NCI-H524 (cell line): ENCODE measurements at regions not wholly inside any gene's neighbourhood (a gene's known extent, or its start where the extent isn't known, plus 50 kb on each side); places are given as distances from the start of the nearest gene placed in this dataset.
A peak's percentile ranks its signal among the peaks of the same experiment; 100 is the strongest.

ENCODE experiments used
- DNase-seq, 2 experiments: peaks; one replicate each; lab custom pipeline; 2025; lab: John Stamatoyannopoulos, UW

- DNase-seq = no peak
Measured at GRCh38 chr7:46672861-46673260, 751.8 kb upstream of the IGFBP3 start.

- DNase-seq = no peak
Measured at GRCh38 chr7:46671108-46671769, 750.2 kb upstream of the IGFBP3 start.

GRCh38 chr7:46669028-46669427 is 748.0 kb upstream of the IGFBP3 start:
- DNase-seq = no peak

- no peak for DNase-seq
Measured at GRCh38 chr7:46664453-46664852, 743.4 kb upstream of the IGFBP3 start.

GRCh38 chr7:46663025-46663424 is 742.0 kb upstream of the IGFBP3 start:
- DNase-seq = no peak

GRCh38 chr7:46661431-46661830 is 740.4 kb upstream of the IGFBP3 start:
- no peak for DNase-seq

- DNase-seq = no peak
Measured at GRCh38 chr7:46660402-46660980, 739.4 kb upstream of the IGFBP3 start.

- no peak for DNase-seq
Measured at GRCh38 chr7:46658281-46658680, 737.2 kb upstream of the IGFBP3 start.

- DNase-seq = no peak
Measured at GRCh38 chr7:46654546-46655443, 733.7 kb upstream of the IGFBP3 start.

- DNase-seq = no peak
Measured at GRCh38 chr7:46653848-46654247, 732.8 kb upstream of the IGFBP3 start.

GRCh38 chr7:46652317-46652716 is 731.2 kb upstream of the IGFBP3 start:
- no peak for DNase-seq

GRCh38 chr7:46651561-46652088 is 730.6 kb upstream of the IGFBP3 start:
- DNase-seq = no peak

- no peak for DNase-seq
Measured at GRCh38 chr7:46651070-46651469, 730.0 kb upstream of the IGFBP3 start.

- DNase-seq = no peak
Measured at GRCh38 chr7:46649876-46650275, 728.8 kb upstream of the IGFBP3 start.

GRCh38 chr7:46637793-46638735 is 717.0 kb upstream of the IGFBP3 start:
- no peak for DNase-seq

- DNase-seq = no peak
Measured at GRCh38 chr7:46636022-46636421, 715.0 kb upstream of the IGFBP3 start.

GRCh38 chr7:46633630-46634240 is 712.7 kb upstream of the IGFBP3 start:
- DNase-seq = no peak

- no peak for DNase-seq
Measured at GRCh38 chr7:46633200-46633599, 712.1 kb upstream of the IGFBP3 start.

- peak in 1 of 2 experiments; percentile 94 for DNase-seq
Measured at GRCh38 chr7:46630031-46630430, 709.0 kb upstream of the IGFBP3 start.

GRCh38 chr7:46628389-46628788 is 707.3 kb upstream of the IGFBP3 start:
- DNase-seq = no peak

- DNase-seq = peak; percentile 36 to 85
Measured at GRCh38 chr7:46626691-46627310, 705.7 kb upstream of the IGFBP3 start.
